Lower lobe of right lung (tissue), 2 donors: ENCODE measurements at regions not wholly inside any gene's neighbourhood (a gene's known extent, or its start where the extent isn't known, plus 50 kb on each side); places are given as distances from the start of the nearest gene placed in this dataset.

ENCODE experiments used
- ATAC-seq, 2 donors: fragments of 200-7000 bp; cut with Tn5 transposase; one replicate each; pipeline ENCODE4 v1.9.1; 2020 to 2022; ENCODE audit warnings: mild to moderate bottlenecking in 2 of 2, moderate library complexity in 2 of 2
- DNase-seq: peaks from one replicate; pipeline ENCODE4 v3.0.0-alpha.2; 2020
- H3K27ac ChIP-seq: fragments of 200-600 bp; one replicate; pipeline ENCODE4 v1.8.0; 2022
- H3K27me3 ChIP-seq: fragments of 200-600 bp; one replicate; pipeline ENCODE4 v1.8.0; 2022; ENCODE audit warnings: low read depth
- H3K36me3 ChIP-seq: fragments of 200-600 bp; one replicate; pipeline ENCODE4 v1.8.0; 2022; ENCODE audit warnings: mild to moderate bottlenecking
- H3K4me1 ChIP-seq: fragments of 200-600 bp; one replicate; pipeline ENCODE4 v1.8.0; 2022
- H3K4me3 ChIP-seq: fragments of 200-600 bp; one replicate; pipeline ENCODE4 v1.8.0; 2022; ENCODE audit warnings: mild to moderate bottlenecking
- H3K9me3 ChIP-seq: fragments of 200-600 bp; one replicate; pipeline ENCODE4 v1.8.0; 2022
- CTCF ChIP-seq: fragments of 200-600 bp; IDR thresholded peaks from one replicate; pipeline ENCODE4 v1.8.0; 2022; ENCODE audit warnings: antibody characterized with exemption, mild to moderate bottlenecking
- intact Hi-C: fragments of 100-400 bp; cut with DNase I; formaldehyde crosslinking; loops from one replicate; pipeline ENCODE4 v1.11.0; 2022
- donor health status: DM: no; HTN: yes; CAD: no; lungs with severe emphysema.

- no peak for ATAC-seq
Measured at GRCh38 chr2:234331566-234331965, 165.3 kb downstream of the ARL4C start.

GRCh38 chr2:234330902-234331301 is 166.0 kb downstream of the ARL4C start:
- TF ChIP-seq CTCF = no peak
- DNase-seq = no peak
- no peak overlapping the region for H3K4me3 ChIP-seq
- H3K36me3 ChIP-seq = no peaks in the 10 kb centered on the region
- peaks cover 7% of the 10 kb centered on the region for H3K4me1 ChIP-seq
- H3K9me3 ChIP-seq = no peaks in the 10 kb centered on the region
- H3K27me3 ChIP-seq = no peaks in the 10 kb centered on the region
- intact Hi-C loops = no loop called here
- no peak overlapping the region for H3K27ac ChIP-seq
- peak in 1 of 2 donors; percentile 22 for ATAC-seq

More at GRCh38 chr2:234331566-234331965, 165.3 kb downstream of the ARL4C start:
- Histone ChIP-seq H3K9me3 (no peaks in the 10 kb centered on the region), H3K4me3 (no peak overlapping the region), H3K27ac (no peak overlapping the region), H3K36me3 (no peaks in the 10 kb centered on the region), H3K27me3 (no peaks in the 10 kb centered on the region), H3K4me1 (peaks cover 10% of the 10 kb centered on the region)
- TF ChIP-seq CTCF = no peak
- DNase-seq = no peak
- intact Hi-C loops = no loop called here

- Histone ChIP-seq H3K27ac (no peak overlapping the region), H3K4me1 (no peaks in the 10 kb centered on the region), H3K9me3 (no peaks in the 10 kb centered on the region), H3K27me3 (no peaks in the 10 kb centered on the region), H3K4me3 (no peak overlapping the region), H3K36me3 (no peaks in the 10 kb centered on the region)
- intact Hi-C loops = no loop called here
- no peak for TF ChIP-seq CTCF
- DNase-seq = no peak
- ATAC-seq = peak; percentile 76 to 84
Measured at GRCh38 chr2:234329202-234329960, 167.5 kb downstream of the ARL4C start.

- no peaks in the 10 kb centered on the region for H3K4me1 ChIP-seq
- H3K9me3 ChIP-seq = no peaks in the 10 kb centered on the region
- intact Hi-C loops = no loop called here
- no peaks in the 10 kb centered on the region for H3K27me3 ChIP-seq
- TF ChIP-seq CTCF = no peak
- no peak for DNase-seq
- peak; percentile 39 to 66 for ATAC-seq
- H3K36me3 ChIP-seq = no peaks in the 10 kb centered on the region
- no peak overlapping the region for H3K27ac ChIP-seq
- no peak overlapping the region for H3K4me3 ChIP-seq
Measured at GRCh38 chr2:234328444-234328990, 168.4 kb downstream of the ARL4C start.

- Histone ChIP-seq H3K9me3 (no peaks in the 10 kb centered on the region), H3K4me3 (no peak overlapping the region), H3K36me3 (no peaks in the 10 kb centered on the region), H3K27me3 (no peaks in the 10 kb centered on the region), H3K27ac (no peak overlapping the region), H3K4me1 (no peaks in the 10 kb centered on the region)
- no peak for ATAC-seq
- intact Hi-C loops = no loop called here
- DNase-seq = no peak
- TF ChIP-seq CTCF = no peak
Measured at GRCh38 chr2:234326694-234327093, 170.2 kb downstream of the ARL4C start.
